Aorta (tissue), 5 donors: ENCODE measurements at regions not wholly inside any gene's neighbourhood (a gene's known extent, or its start where the extent isn't known, plus 50 kb on each side); places are given as distances from the start of the nearest gene placed in this dataset.

Experiments used
- ATAC-seq: fragments of 200-7000 bp; cut with Tn5 transposase; one replicate; pipeline ENCODE4 v1.9.1; 2022; ENCODE audit warnings: moderate library complexity; ENCODE audit not compliant: low FRiP score
- DNase-seq, 2 donors: peaks; one replicate each; pipeline ENCODE4 v3.0.0-alpha.2; 2020
- H3K27ac ChIP-seq, 2 donors: one replicate each; pipeline ENCODE4 v1.5.1; 2013; ENCODE audit warnings: low read length in 2 of 2, mild to moderate bottlenecking in 2 of 2, moderate library complexity in 2 of 2, control low read depth in 1 of 2, inconsistent platforms in 1 of 2, low read depth in 1 of 2
- H3K27me3 ChIP-seq, 2 donors: one replicate each; pipeline ENCODE4 v1.6.1; 2013; ENCODE audit warnings: control low read depth in 1 of 2, low read length in 1 of 2, mild to moderate bottlenecking in 1 of 2, moderate library complexity in 1 of 2; ENCODE audit not compliant: insufficient read depth in 2 of 2, control insufficient read depth in 1 of 2
- H3K36me3 ChIP-seq, 2 donors: one replicate each; pipeline ENCODE4 v1.6.1; 2013; ENCODE audit warnings: control low read depth in 1 of 2, low read length in 1 of 2, mild to moderate bottlenecking in 1 of 2; ENCODE audit not compliant: insufficient read depth in 2 of 2, control insufficient read depth in 1 of 2
- H3K4me1 ChIP-seq, 2 donors: one replicate each; pipeline ENCODE4 v1.6.1; 2013; ENCODE audit warnings: low read length in 2 of 2, control low read depth in 1 of 2, mild to moderate bottlenecking in 1 of 2, moderate library complexity in 1 of 2; ENCODE audit not compliant: insufficient read depth in 2 of 2, control insufficient read depth in 1 of 2
- H3K4me3 ChIP-seq, 2 donors: one replicate each; pipeline ENCODE4 v1.5.1; 2013; ENCODE audit warnings: low read length in 2 of 2, control low read depth in 1 of 2, mild to moderate bottlenecking in 1 of 2
- H3K9me3 ChIP-seq: one replicate; pipeline ENCODE4 v1.6.1; 2013; ENCODE audit warnings: mild to moderate bottlenecking, low read length; ENCODE audit not compliant: control insufficient read depth
- WGBS, 2 donors: extraction: QIAGEN DNeasy Blood & Tissue Kit; methylation state at CpG; one replicate each; pipeline ENCODE4 v1.1.7; 2013; 5-methylcytosine and 5-hydroxymethylcytosine counted together
- intact Hi-C, 2 donors: fragments of 100-400 bp; cut with DNase I; formaldehyde crosslinking; loops; one replicate each; pipeline versions ENCODE4 v1.14.2 to v1.15.0; 2022
- donor health status: healthy with polysubstance abuse.
- donor health status: Bipolar disorder and iron deficiency.
- donor health status: DM: no; HTN: no; CAD: no.
- donor health status: DM: no; HTN: no; CAD: no.
- donor health status: DM: yes; HTN: yes; CAD: no.

DNA sequence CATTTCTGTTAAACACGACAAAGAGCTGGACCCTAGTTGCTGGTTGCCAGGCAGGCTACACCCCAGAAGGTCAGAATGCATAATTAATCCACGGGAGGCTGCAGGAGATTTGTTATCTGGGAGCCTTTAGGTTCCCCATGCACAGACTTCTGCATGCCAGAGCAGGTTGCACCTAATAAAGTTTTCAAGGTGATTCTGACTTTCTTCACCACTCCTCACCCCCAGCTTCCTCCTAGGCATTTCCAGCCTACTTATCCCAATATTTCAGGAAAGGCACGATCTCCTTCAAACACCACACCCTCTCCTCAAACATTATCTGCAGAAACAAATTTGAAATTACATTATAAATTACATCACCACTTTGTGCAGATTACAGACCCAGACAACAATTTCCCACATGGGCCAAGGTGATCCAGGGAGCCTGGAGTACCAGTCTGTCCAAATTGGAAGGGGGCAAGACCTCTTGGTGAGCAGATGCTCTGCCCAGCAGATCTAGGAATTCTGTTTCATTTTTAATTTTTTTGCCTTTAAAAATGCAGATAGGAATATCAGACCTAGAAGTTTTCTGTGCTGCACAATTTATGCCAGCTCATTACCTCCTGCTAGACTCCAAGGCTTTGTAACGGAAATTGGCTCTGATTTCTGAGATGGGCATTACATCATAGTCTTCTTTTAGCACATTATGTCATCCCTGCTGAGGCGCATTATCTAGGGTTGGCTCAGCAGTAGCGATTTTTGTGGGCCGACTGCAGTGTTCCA, 363.4 kb upstream of the SLC30A5 start:
- H3K36me3 ChIP-seq, result no peaks in the 10 kb centered on the region
- H3K9me3 ChIP-seq, result no peaks in the 10 kb centered on the region
- DNase-seq (peak in 1 of 2 donors; percentile 53), ATAC-seq (peak; percentile 88)
- WGBS, 2 donors, result 20 to 21% methylated on average over 7 of the region's 7 CpGs
- H3K4me3 ChIP-seq, result no peak overlapping the region
- H3K27ac ChIP-seq, result no peak overlapping the region
- no peaks in the 10 kb centered on the region for H3K4me1 ChIP-seq
- intact Hi-C loops, result loop anchor here in 1 of 2 donors (10.0 kb wide), 1 partner anchor 1836 kb away; no protein-coding TSS in a partner anchor
- no peaks in the 10 kb centered on the region for H3K27me3 ChIP-seq

DNA sequence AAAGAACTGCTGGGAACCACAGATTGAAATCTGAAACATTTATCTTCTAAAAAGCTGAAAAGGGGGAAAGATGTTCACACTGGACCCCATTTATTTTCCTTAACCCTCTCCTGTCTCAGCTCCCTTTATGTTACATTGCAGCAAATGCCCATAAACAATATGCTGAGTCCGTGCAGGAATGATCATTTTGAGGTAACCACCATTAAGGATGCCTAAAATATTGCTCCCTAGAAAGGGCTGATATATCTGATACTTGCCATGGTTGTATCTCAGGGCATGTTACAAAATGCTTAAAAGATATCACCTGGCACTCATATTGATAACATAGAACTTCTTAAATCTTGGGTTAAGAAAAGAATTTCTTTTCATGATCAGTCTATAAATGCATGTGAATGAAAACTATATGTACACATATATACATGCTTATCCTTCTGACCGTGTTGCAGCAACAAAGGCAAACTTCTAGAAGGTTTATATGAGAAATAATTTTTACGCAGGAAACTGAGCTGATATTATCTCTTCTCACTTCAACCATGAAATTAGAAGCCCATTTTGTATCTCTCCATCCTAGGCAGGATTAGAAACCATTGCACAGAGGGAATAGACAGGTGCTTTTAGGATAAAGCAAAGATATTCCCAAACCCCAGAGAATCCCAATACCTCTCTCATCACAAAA, 362.7 kb upstream of the SLC30A5 start:
- no peaks in the 10 kb centered on the region for H3K27me3 ChIP-seq
- intact Hi-C loops, result loop anchor here in 1 of 2 donors (10.0 kb wide), 1 partner anchor 1836 kb away; no protein-coding TSS in a partner anchor
- no peak overlapping the region for H3K4me3 ChIP-seq
- H3K36me3 ChIP-seq, result no peaks in the 10 kb centered on the region
- DNase-seq, result no peak
- ATAC-seq, result no peak
- H3K9me3 ChIP-seq, result no peaks in the 10 kb centered on the region
- no peak overlapping the region for H3K27ac ChIP-seq
- no peaks in the 10 kb centered on the region for H3K4me1 ChIP-seq
- 65 to 69% methylated on average over 3 of the region's 3 CpGs for WGBS, 2 donors

DNA sequence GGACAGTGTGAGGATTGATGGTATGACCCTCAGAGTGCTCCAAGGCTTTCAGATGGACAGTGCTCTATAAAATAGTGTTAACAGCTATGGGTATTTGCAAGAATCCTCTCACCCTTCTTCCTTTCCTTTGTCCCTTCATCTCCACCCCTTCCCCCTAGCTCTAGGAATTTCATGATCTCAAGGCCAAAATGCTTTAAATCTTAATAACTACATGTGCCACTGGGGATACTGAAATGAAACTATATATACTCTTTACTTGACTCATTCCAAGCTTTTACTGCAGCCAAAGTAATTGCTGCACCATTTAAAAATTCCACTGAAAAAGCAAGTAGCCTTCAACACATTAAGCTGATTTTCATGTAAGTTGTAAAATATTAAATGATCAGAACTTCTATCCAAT, 361.6 kb upstream of the SLC30A5 start:
- DNase-seq, result no peak
- no peaks in the 10 kb centered on the region for H3K4me1 ChIP-seq
- ATAC-seq, result no peak
- no peak overlapping the region for H3K4me3 ChIP-seq
- no peaks in the 10 kb centered on the region for H3K36me3 ChIP-seq
- intact Hi-C loops, result loop anchor here in 1 of 2 donors (10.0 kb wide), 1 partner anchor 1837 kb away; no protein-coding TSS in a partner anchor
- no peaks in the 10 kb centered on the region for H3K9me3 ChIP-seq
- no peaks in the 10 kb centered on the region for H3K27me3 ChIP-seq
- H3K27ac ChIP-seq, result no peak overlapping the region

DNA sequence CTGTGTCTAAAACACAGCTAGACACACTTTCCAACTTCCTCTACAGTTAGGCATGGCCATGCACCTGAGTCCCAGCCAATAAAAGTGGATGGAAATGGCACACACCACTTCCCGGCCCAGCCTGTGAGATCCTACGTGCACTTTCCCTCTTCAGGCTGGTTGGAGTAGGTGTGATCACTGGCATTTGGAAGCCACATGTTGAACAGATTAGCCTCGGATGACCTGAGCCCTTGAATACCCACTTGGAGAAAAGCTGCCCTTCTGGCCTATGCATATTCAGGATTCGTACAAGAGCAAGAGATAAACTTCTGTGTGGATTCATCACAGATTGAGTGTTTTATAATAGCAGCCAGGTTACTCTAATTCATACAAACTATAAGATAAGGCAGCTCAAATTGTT, 359.0 kb upstream of the SLC30A5 start:
- DNase-seq (no peak), ATAC-seq (no peak)
- Histone ChIP-seq H3K27ac (no peak overlapping the region), H3K4me1 (no peaks in the 10 kb centered on the region), H3K27me3 (no peaks in the 10 kb centered on the region), H3K36me3 (no peaks in the 10 kb centered on the region), H3K9me3 (no peaks in the 10 kb centered on the region), H3K4me3 (no peak overlapping the region)
- WGBS, 2 donors, result 93 to 94% methylated on average over 4 of the region's 4 CpGs
- intact Hi-C loops, result loop anchor here in 1 of 2 donors (10.0 kb wide), 1 partner anchor 1840 kb away; no protein-coding TSS in a partner anchor

DNA sequence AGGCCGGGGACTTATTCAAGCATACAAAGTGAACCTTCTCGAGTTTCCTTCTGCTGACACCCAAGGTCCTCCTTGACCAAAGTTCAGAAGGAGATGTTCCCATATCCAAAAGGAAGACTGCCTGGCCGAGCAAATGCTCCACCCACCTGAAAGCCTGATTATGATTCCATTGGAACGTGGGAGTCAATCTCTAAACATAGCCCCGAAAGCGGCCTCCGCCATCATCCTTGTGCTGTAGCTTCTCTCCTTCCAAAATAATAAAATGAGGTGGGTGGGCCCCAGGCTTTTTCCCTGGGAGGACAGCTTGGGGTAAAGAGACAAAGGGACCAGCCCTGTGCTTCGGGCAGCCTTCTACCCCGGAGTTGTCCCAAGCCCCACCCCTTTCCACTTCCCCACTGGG, 355.6 kb upstream of the SLC30A5 start:
- Histone ChIP-seq H3K27ac (no peak overlapping the region), H3K4me3 (no peak overlapping the region), H3K4me1 (no peaks in the 10 kb centered on the region), H3K27me3 (no peaks in the 10 kb centered on the region), H3K36me3 (no peaks in the 10 kb centered on the region), H3K9me3 (no peaks in the 10 kb centered on the region)
- intact Hi-C loops, result loop anchor here in 1 of 2 donors (10.0 kb wide), 1 partner anchor 1843 kb away; no protein-coding TSS in a partner anchor
- ATAC-seq, result no peak
- no peak for DNase-seq
- 96 to 97% methylated on average over 9 of the region's 9 CpGs for WGBS, 2 donors

DNA sequence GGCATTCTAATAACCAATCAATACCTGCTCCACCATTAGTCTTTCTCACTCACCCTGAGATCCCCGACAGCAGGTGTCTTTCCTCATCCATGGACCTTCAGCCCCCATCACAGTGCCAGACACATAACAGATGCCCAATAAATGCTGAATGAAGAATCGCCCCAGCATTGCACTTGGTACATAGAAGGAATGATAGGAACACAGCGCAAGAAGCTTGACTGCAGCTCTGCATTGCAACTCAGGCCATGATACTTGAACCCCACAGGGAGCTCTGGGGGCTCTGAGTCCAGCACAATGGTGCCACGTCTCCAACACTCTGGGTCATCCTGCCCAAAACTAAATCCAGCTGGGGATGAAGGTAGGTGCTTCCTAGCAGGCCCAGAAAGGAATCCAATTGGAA, 355.0 kb upstream of the SLC30A5 start:
- ATAC-seq (no peak), DNase-seq (no peak)
- Histone ChIP-seq H3K27ac (no peak overlapping the region), H3K9me3 (no peaks in the 10 kb centered on the region), H3K27me3 (no peaks in the 10 kb centered on the region), H3K4me1 (no peaks in the 10 kb centered on the region), H3K4me3 (no peak overlapping the region), H3K36me3 (no peaks in the 10 kb centered on the region)
- intact Hi-C loops, result loop anchor here in 1 of 2 donors (10.0 kb wide), 1 partner anchor 1844 kb away; no protein-coding TSS in a partner anchor
- 97 to 99% methylated on average over 4 of the region's 4 CpGs for WGBS, 2 donors

DNA sequence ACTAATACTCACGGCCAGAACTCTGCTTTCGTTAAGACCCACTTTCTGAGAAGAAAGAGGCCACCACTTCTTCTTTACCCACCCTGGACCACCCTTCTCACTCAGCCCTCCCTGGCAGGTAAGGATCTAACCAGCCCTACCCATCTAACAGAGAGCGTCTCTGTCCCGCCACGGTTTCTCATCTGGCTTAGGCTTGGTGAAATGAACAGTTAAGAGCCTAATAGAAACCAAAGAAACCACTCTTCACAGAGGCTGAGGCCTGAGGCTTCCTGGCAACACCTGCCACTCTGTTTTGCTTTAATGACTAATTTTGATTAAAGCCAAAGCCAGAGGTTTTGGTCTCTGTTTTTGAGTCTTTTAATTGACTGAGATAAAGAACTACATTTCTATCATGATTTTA, 354.1 kb upstream of the SLC30A5 start:
- Histone ChIP-seq H3K4me3 (no peak overlapping the region), H3K27ac (no peak overlapping the region), H3K4me1 (no peaks in the 10 kb centered on the region), H3K27me3 (no peaks in the 10 kb centered on the region), H3K36me3 (no peaks in the 10 kb centered on the region), H3K9me3 (no peaks in the 10 kb centered on the region)
- DNase-seq (no peak), ATAC-seq (no peak)
- intact Hi-C loops, result loop anchor here in 1 of 2 donors (10.0 kb wide), 1 partner anchor 1845 kb away; no protein-coding TSS in a partner anchor
- 95 to 98% methylated on average over 5 of the region's 5 CpGs for WGBS, 2 donors

DNA sequence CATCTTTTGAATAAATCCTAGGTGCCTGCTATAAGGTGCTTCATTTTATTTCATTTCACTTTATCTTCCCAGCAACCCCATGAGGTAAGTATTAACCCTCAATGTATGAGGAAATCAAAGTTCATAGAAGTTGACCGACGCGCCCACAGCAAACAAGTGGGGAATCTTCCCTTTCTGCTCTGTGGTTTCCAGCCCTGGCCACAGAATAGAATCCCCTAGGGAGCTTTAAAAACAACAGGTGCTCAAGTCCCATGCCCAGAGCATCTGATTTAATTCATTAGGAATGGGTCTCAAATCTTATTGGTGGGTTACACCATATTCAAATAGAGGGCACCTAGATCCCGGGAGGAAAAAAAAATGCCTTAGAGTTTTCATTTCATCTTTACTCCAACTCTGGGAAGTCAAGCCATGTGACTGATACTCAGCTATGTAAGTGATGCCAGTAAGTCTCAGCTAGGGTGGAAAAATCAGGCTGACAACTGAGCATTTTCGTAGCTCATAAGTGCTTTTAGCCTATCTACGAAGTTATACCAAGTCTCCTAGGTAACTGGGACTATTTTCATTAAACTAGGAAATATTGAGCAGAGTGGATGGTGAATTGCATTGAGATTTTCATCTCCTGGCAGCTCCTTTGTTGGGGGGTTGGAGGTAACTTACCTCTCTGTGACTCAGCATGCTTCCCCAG, 353.4 kb upstream of the SLC30A5 start:
- Histone ChIP-seq H3K4me1 (no peaks in the 10 kb centered on the region), H3K27me3 (no peaks in the 10 kb centered on the region), H3K4me3 (no peak overlapping the region), H3K27ac (no peak overlapping the region), H3K9me3 (no peaks in the 10 kb centered on the region), H3K36me3 (no peaks in the 10 kb centered on the region)
- ATAC-seq (no peak), DNase-seq (no peak)
- intact Hi-C loops, result no loop called here
- 84 to 86% methylated on average over 6 of the region's 6 CpGs for WGBS, 2 donors
